ENCODE measurements at regions not wholly inside any gene's neighbourhood (a gene's known extent, or its start where the extent isn't known, plus 50 kb on each side); places are given as distances from the start of the nearest gene placed in this dataset.

DNA sequence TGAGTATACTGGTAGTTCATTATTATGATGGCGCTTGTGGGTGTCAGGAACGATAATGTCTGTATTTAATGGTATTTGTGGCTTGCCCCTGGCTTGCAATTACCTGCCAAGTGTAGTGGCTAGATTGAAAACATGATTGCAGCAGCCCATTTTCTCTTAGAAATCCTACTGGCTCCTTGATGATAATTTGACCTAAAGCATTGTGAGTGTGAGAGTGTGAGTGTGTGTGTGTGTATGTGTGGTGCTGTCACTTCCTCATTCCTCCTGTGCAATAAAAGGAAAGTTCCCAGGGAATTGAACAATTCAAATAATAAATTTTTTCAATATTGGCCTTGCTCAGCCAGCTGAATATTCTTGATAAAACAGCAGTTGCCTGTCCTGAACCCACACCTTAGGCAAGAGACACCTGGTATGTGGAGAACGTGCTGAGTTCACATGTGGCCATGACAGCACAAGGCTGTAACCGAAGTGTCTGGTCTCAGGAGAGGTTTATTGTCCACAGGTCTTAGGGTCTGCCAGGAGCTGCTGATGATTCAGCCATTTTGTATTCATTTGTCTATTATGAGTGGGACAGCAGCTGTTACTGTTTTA, 193.3 kb downstream of the CD47 start:
- no peak for DNase-seq (ENCODE audit: low spot score)

DNA sequence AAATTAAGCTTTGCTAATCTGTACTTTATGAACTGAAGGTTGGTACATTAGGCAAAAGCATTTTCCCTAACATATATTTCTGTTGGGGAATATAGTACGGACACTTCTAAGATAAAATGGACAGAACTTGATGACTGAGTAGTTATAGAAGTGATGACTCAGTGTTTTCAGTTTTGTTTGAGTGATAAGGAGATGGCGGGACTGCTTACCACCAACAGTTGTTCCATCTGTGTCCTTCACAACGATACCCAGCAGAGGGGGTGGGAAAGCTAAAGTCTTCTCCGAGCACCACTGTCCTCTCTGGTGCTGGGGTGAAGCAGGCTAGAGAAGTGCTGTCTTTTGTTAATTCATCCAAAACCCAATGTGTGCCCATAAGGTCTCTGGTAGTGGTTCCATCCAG, 195.8 kb downstream of the CD47 start:
- DNase-seq (ENCODE audit: low spot score) = no peak

DNA sequence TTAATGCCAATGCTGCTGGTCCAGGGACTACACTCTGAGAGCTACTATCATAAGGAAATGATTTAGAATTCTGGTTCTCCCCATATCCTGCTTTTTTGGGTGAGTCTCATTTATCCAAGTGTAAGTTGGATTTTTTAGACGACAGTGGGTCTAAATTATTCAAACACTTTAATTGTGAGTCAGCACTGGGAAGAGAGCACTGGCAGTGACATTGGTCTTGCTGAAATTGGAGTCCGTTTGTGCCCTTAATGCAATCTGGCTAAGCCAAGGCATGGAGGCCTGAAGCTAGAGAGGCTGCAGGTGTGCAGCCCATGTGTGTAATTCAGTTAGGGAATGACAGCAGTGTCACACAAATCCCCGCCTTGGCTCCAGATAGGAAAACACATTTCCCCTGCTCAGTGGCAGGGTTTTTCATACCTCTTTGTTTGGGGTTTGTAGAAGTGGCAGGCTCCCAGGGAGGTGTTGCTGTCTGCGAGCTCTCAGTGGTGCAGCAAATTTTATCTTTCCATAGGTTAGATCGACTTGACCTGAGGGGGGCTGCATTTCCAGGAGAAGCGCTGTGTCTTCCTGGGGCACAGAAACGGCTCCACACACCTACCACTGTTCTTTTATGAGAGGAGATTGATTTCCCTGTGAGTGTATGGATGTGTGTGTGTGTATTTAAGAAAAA, 197.7 kb downstream of the CD47 start:
- DNase-seq (ENCODE audit: low spot score) = no peak

DNA sequence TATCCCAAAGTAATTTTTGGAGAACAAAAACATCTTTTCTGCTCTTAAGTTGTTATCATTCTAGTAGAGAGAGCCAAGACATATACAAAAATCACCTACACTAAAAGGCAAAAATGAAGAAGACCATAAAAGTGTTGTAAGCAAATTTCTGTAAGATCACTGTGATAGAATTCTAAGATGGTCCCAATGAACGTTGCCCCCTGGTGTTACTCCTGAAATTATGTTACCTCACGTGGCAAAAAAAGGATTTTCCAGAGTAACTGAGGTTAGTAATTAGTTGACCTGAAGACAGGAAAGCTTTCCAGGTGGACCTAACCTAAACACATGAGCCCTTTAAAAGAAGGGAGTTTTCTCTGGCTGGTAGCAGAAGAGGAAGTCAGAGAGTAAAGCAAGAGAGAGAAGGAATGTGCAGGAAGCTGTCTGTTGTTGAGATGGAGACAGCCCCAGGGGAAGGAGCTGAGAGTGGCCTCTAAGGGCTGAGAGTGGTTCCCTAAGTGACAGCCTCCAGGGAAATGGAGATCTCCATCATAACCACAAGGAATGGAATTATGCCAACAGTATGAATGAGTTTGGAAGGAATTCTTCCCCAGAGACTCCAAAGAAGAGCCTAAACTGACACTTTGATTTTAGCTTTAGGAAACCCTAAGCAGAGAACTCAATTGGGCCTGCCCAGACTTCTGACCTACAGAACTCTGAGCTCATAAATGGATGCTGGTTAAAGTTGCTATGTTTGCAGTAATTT, 205.9 kb downstream of the CD47 start:
- DNase-seq (ENCODE audit: low spot score) = no peak

DNA sequence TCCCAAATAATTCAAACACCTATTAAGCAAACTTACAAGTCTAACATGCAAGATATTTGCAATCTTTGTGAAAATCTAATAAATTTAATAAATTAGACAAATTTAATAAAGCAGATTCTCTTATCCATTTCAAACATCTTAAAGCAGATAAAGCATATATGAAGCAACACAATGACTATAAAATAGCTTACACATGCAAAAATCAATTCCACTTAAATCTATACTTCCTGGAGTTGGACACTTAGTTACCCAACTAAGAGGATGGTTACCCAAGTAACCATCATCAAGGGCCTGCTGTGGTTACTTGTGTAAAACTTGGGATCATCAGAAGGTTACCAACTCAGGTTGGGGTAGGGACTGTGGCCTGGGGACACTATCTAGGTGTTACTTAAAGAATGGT, 206.8 kb downstream of the CD47 start:
- no peak for DNase-seq (ENCODE audit: low spot score)

DNA sequence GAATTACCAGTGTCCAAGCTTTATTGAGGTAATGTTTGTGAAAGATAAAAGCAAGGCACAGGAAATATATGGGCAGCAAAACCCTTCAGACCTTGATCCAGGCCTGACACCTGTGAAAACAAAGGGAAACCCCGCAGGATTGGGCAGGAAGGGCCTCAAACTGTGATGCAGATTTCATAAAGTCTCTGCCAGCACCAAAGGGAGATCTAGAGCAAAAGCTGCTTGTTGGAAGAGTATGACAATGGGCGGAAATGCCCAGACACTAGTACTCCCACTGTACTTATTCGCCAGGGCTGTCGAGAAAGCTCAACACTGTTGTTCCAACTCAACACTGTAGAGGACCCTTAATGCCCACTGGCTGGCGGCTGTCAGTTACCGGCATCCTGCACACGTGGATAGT, 207.9 kb downstream of the CD47 start:
- no peak for DNase-seq (ENCODE audit: low spot score)

DNA sequence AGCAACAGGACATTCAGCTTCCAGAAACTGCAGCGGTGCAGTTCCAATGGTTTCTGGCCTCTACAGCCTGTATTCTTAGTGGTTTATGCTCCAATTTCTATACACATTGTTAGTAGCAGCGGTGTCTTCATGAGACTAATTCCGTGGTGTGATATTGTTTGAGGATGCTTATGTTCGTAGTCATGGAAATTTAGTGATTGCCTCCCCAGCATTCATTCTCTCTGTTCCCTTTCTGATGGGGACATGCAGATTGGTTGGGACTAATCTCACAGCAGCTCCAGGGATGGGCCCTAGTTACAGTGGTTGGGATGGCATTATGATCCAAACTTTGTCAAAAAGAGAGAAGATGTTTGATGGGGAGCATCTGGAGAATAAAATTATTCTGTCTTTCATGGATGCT, 208.6 kb downstream of the CD47 start:
- no peak for DNase-seq (ENCODE audit: low spot score)

DNA sequence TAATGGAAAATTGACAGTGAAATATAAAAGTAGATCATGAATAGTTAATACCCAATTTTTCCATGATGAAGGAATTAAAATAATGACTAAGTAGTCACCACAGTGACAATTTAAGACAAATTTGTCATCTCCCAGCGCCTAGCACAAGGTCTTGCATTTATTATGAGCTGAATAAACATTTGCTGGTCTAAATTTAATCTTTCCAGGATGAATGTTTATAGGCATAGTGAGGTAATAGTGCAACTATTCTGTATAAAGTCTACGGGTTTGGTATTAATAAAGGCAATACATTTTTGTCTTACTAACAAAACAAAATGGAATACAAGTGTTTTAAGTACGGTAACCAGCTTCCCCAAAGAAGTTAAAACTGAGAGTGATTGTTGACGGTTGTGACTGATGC, 209.3 kb downstream of the CD47 start:
- no peak for DNase-seq (ENCODE audit: low spot score)

DNA sequence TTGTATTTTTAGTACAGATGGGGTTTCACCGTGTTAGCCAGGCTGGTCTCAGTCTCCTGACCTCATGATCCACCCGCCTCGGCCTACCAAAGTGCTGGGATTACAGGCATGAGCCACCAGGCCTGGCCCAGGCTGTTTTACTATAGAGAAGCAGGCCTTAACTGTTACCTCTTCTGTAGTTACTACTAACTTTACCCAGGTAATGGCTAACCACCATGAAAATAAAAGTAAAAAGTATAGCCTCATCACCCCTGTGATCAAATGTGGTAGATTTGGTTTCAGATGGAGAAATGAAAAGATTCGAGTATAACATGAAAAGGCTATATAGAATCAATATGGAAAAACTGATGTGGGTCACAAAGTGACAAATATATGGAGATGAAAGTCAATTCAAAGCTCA, 210.1 kb downstream of the CD47 start:
- no peak for DNase-seq (ENCODE audit: low spot score)

DNA sequence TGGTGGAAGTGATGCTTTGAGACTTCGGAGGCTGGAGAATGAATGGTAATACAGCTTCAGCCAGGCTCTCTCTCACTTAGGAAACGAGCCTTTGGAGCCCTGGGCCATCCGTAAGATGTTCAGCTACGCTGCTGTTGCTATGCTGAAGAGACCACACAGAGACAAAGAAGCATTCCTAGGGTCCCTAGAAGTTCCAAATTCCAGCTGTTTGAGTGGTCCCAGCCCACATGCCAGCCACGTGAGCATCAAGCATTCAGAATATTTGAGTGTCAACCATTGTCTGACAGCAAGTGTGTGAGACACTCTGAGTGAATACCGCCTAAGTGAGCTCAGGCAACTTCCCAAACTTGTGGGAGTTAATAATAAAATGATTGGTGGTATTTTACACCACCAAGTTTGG, 212.9 kb downstream of the CD47 start:
- DNase-seq (ENCODE audit: low spot score) = no peak

DNA sequence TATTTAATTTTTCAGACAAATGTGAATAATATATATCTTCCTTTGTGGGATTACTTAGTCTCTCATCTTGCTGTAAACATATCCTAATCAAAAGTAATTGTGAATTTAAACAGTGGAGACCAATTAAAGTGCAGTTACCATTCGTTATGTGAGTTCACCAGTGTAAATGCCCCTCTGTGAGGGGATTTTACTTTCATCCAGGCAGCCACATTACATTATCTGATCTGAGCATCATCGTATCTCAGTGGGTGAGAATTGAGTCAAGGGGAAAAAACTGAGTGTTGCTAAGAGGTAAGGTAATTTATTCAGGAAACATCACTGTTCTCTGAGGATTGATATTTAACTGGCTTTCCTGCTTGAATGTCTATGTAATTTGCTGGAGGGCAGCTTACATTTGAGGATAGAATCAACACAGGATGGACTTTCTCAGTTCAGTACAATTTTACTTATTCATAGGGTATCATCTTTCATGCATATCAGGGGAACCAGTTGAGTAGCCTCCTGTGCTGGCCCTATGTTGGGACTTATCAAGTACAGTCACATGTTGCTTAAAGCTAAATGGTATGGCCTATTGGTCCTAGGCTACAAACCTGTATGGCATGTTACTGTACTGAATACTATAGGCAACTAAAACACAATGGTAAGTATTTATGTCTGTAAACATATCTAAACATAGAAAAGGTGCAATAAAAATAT, 219.7 kb downstream of the CD47 start:
- DNase-seq (ENCODE audit: low spot score) = no peak

DNA sequence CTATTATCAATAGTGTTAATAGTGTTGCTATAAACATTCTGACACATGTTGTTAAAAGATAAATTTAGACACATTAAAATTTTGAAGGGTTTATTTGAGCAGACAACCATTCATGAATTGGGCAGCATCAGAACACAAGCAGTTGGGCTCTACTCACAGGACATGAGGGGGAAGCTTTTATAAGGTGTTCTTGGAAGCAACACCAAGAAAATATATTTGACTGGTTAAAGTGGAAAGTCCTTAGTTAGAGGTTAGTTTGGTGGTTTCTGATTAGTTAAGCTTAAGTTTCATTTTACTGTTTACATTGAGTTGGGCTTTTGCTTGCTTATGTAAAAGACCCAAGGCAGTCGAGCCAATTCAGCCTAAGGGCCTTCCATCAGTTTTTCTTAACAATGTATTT, 220.7 kb downstream of the CD47 start:
- no peak for DNase-seq (ENCODE audit: low spot score)

DNA sequence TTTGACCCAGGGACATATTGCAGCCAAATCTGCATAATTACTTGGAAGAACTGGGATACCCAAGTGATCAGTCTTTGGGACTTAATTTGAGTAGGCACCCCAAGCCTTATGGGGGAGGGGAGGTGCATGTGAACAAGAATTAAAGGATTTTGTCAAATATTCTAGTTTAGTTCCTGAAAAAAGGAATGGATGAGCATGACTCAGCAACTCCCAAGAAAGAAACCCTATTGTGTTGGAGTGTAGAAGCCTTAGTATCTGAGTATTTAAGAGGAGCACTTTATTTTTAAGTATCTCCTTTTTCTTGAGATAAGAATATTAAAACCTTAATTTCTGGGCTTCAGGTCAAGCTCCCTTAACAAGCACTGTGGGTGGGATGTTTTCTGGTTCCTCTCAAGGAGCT, 222.4 kb downstream of the CD47 start:
- DNase-seq (ENCODE audit: low spot score) = no peak

DNA sequence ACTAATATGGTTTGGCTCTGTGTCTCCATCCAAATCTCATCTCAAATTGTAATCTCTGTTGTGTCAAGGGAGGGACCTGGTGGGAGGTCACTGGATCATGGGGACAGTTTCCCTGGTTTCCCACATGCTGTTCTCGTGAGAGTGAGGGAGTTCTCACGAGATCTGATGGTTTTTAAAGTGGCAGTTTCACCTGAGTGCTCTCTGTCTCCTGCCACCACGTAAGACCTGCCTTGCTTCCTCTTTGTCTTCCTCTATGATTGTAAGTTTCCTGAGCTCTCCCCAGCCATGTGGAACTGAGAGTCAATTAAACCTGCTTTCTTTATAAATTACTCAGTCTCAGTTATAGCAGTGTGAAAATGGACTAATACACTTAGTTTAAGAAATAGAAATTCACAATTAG, 228.9 kb downstream of the CD47 start:
- DNase-seq (ENCODE audit: low spot score) = no peak

DNA sequence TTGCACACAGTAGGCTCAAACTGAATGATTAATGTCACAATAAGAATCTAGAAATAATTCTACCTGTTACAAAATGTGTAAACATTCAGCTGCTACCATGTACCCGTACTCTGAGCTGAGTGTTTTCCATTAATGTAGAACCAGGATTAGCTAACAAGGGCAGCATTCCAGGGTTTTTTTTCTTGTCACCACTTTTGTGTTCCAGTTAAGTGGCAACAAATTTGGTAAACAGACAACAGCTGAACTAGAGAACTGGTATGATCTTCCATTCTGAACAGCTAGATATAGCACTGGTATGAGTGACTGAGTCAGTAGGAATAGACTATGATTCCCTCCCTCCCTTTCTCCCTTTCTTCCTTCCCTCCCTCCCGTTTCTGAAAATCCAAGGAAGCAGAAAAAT, 229.4 kb downstream of the CD47 start:
- no peak for DNase-seq (ENCODE audit: low spot score)
